Panc1 (cell line): ENCODE measurements at regions not wholly inside any gene's neighbourhood (a gene's known extent, or its start where the extent isn't known, plus 50 kb on each side); places are given as distances from the start of the nearest gene placed in this dataset.

Source experiments
- ATAC-seq: fragments of 200-7000 bp; cut with Tn5 transposase; 2 replicates; pipeline ENCODE4 v1.9.1; 2020; ENCODE audit warnings: mild to moderate bottlenecking, moderate library complexity
- BruUV-seq: library from RNA; stranded (reverse); fragments of 400-500 nt; replicated peaks from 2 replicates; lab custom pipeline; 2021; lab: Mats Ljungman, UMichigan
- CTCF ChIA-PET: fragments of 300-600 bp; sonication (Branson Sonifier 250); formaldehyde crosslinking; loops from one replicate; lab custom pipeline; 2022; ENCODE audit warnings: antibody characterized with exemption; lab: Charles Lee
- POLR2A ChIA-PET: fragments of 300-600 bp; sonication (Branson Sonifier 250); formaldehyde crosslinking; loops from one replicate; lab custom pipeline; 2022; ENCODE audit warnings: antibody characterized with exemption; lab: Charles Lee
- DNase-seq: peaks from one replicate; pipeline ENCODE4 v3.0.0-alpha.2; 2010; ENCODE audit warnings: low read depth, low spot score
- H3K27ac ChIP-seq: 2 replicates; pipeline ENCODE4 v1.5.1; 2011; ENCODE audit warnings: mild to moderate bottlenecking, low read length, inconsistent platforms
- H3K27me3 ChIP-seq: fragments of 200-500 bp; sonication (Bioruptor generic); 2 replicates; pipeline ENCODE4 v1.6.0; 2014; ENCODE audit warnings: low read length, inconsistent platforms; ENCODE audit not compliant: control insufficient read depth, insufficient read depth
- H3K36me3 ChIP-seq: fragments of 200-500 bp; sonication (Bioruptor generic); 2 replicates; pipeline ENCODE4 v1.5.1; 2014; ENCODE audit warnings: inconsistent platforms, mild to moderate bottlenecking, low read length, moderate library complexity; ENCODE audit not compliant: control insufficient read depth, insufficient read depth
- H3K4me1 ChIP-seq: 2 replicates; pipeline ENCODE4 v1.5.1; 2011; ENCODE audit warnings: inconsistent platforms, mild to moderate bottlenecking, low read length, moderate library complexity; ENCODE audit not compliant: control insufficient read depth, insufficient read depth
- H3K4me3 ChIP-seq, 2 experiments: 2 replicates each; pipeline ENCODE4 v1.5.1; 2011 to 2012; ENCODE audit warnings: low read depth in 2 of 2, low read length in 2 of 2, mild to moderate bottlenecking in 2 of 2, inconsistent platforms in 1 of 2, moderate library complexity in 1 of 2
- H3K9me3 ChIP-seq: fragments of 200-500 bp; sonication (Bioruptor generic); 2 replicates; pipeline ENCODE4 v1.5.1; 2014; ENCODE audit warnings: low read depth, mild to moderate bottlenecking, inconsistent platforms, low read length, moderate library complexity; ENCODE audit not compliant: control insufficient read depth, insufficient read depth
- CTCF ChIP-seq: fragments of 450-650 bp; IDR thresholded peaks from 2 replicates; pipeline ENCODE4 v1.5.1; 2017; ENCODE audit warnings: mild to moderate bottlenecking
- POLR2AphosphoS5 ChIP-seq: IDR thresholded peaks from 2 replicates; pipeline ENCODE4 v1.6.1; 2012; ENCODE audit warnings: mild to moderate bottlenecking, low read depth, low read length, moderate library complexity
- SIN3A ChIP-seq: IDR thresholded peaks from 2 replicates; pipeline ENCODE4 v1.6.1; 2012; ENCODE audit warnings: low read depth, mild to moderate bottlenecking, low read length, moderate library complexity, borderline replicate concordance; ENCODE audit not compliant: insufficient read depth
- TCF7L2 ChIP-seq: IDR thresholded peaks from 2 replicates; pipeline ENCODE4 v1.6.1; 2011; ENCODE audit warnings: mild to moderate bottlenecking, low read depth, low read length, inconsistent platforms
- in situ Hi-C: cut with HindIII; loops from 2 replicates; pipeline ENCODE4 v1.10.0; 2016; ENCODE audit warnings: low sequenced_read_pairs, low pct_unique_long_range_greater_than_20kb
- intact Hi-C: fragments of 100-400 bp; cut with micrococcal nuclease; formaldehyde crosslinking; loops from one replicate; pipeline ENCODE4 v1.10.0; 2022; ENCODE audit not compliant: unreplicated experiment
- TF ChIP-seq, protein P1 (sequence below), 2 experiments: IDR thresholded peaks; 2 replicates each; pipeline ENCODE4 v1.6.1; 2011 to 2012; ENCODE audit warnings: low read depth in 2 of 2, control low read depth in 1 of 2, low read length in 1 of 2, mild to moderate bottlenecking in 1 of 2, moderate library complexity in 1 of 2; ENCODE audit not compliant: insufficient read depth in 1 of 2

- H3K9me3 ChIP-seq: no peaks in the 10 kb centered on the region
- no peaks in the 10 kb centered on the region for H3K27me3 ChIP-seq
- no peaks in the 10 kb centered on the region for H3K36me3 ChIP-seq
- H3K4me3 ChIP-seq: no peak overlapping the region
- POLR2A ChIA-PET: no interaction called here
- in situ Hi-C loops (no loop called here), intact Hi-C loops (no loop called here)
- DNase-seq: no peak
- TF ChIP-seq, protein P1, sequence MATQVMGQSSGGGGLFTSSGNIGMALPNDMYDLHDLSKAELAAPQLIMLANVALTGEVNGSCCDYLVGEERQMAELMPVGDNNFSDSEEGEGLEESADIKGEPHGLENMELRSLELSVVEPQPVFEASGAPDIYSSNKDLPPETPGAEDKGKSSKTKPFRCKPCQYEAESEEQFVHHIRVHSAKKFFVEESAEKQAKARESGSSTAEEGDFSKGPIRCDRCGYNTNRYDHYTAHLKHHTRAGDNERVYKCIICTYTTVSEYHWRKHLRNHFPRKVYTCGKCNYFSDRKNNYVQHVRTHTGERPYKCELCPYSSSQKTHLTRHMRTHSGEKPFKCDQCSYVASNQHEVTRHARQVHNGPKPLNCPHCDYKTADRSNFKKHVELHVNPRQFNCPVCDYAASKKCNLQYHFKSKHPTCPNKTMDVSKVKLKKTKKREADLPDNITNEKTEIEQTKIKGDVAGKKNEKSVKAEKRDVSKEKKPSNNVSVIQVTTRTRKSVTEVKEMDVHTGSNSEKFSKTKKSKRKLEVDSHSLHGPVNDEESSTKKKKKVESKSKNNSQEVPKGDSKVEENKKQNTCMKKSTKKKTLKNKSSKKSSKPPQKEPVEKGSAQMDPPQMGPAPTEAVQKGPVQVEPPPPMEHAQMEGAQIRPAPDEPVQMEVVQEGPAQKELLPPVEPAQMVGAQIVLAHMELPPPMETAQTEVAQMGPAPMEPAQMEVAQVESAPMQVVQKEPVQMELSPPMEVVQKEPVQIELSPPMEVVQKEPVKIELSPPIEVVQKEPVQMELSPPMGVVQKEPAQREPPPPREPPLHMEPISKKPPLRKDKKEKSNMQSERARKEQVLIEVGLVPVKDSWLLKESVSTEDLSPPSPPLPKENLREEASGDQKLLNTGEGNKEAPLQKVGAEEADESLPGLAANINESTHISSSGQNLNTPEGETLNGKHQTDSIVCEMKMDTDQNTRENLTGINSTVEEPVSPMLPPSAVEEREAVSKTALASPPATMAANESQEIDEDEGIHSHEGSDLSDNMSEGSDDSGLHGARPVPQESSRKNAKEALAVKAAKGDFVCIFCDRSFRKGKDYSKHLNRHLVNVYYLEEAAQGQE (IDR thresholded peaks at IDR 0.05; ENCODE audit: insufficient read depth in 1 of 2, low read depth in 2 of 2, low read length in 1 of 2): no peak
- no peak for TF ChIP-seq POLR2AphosphoS5
- ATAC-seq: no peak
- no peak overlapping the region for H3K27ac ChIP-seq
- no peaks in the 10 kb centered on the region for H3K4me1 ChIP-seq
- CTCF ChIA-PET: no interaction called here
- no TSS peak for BruUV-seq
Observed at GRCh38 chr14:104429291-104429861, 150.2 kb upstream of the C14orf180 start.

- Histone ChIP-seq H3K27ac (no peak overlapping the region), H3K36me3 (no peaks in the 10 kb centered on the region), H3K4me3 (no peak overlapping the region), H3K9me3 (no peaks in the 10 kb centered on the region), H3K27me3 (no peaks in the 10 kb centered on the region), H3K4me1 (no peaks in the 10 kb centered on the region)
- in situ Hi-C loops: no loop called here
- POLR2A ChIA-PET: no interaction called here
- CTCF ChIA-PET: no interaction called here
- TF ChIP-seq, protein P1 (IDR thresholded peaks at IDR 0.05; ENCODE audit: insufficient read depth in 1 of 2, low read depth in 2 of 2, low read length in 1 of 2): no peak
- TF ChIP-seq CTCF: no peak
- TF ChIP-seq POLR2AphosphoS5: no peak
- TF ChIP-seq SIN3A: no peak
- no peak for TF ChIP-seq TCF7L2
- no peak for DNase-seq
- ATAC-seq: no peak
- BruUV-seq: no TSS peak
- intact Hi-C loops: no loop called here
Observed at GRCh38 chr14:104431351-104431928, 148.1 kb upstream of the C14orf180 start.
